ENCODE measurements at regions not wholly inside any gene's neighbourhood (a gene's known extent, or its start where the extent isn't known, plus 50 kb on each side); places are given as distances from the start of the nearest gene placed in this dataset.
"Not testable (repeated sequence)": the region's sequence is repeated elsewhere in the genome, so short reads cannot be mapped to it uniquely, and the experiment has no call there.

GRCh38 chr4:163694385-163694784 lies 199.9 kb downstream of the TMA16 start:
- Histone ChIP-seq H3K4me3 (no peak overlapping the region), H3K27ac (no peak overlapping the region), H3K9me3 (no peaks in the 10 kb centered on the region), H3K4me1 (no peaks in the 10 kb centered on the region), H3K27me3 (no peaks in the 10 kb centered on the region), H3K36me3 (no peaks in the 10 kb centered on the region)
- DNase-seq: no peak
- TF ChIP-seq CTCF (IDR thresholded peaks at IDR 0.05) (no peak), POLR2A (IDR thresholded peaks at IDR 0.05) (no peak)
- intact Hi-C loops (cut with DNase I): no loop called here

- no peaks in the 10 kb centered on the region for H3K36me3 ChIP-seq
- 41 to 58% methylated on average over 3 of the region's 3 CpGs for WGBS, 2 donors
- no peak for DNase-seq
- H3K4me1 ChIP-seq: no peaks in the 10 kb centered on the region
- intact Hi-C loops (cut with DNase I): no loop called here
- no peaks in the 10 kb centered on the region for H3K9me3 ChIP-seq
- no peaks in the 10 kb centered on the region for H3K27me3 ChIP-seq
- no peak overlapping the region for H3K27ac ChIP-seq
- H3K4me3 ChIP-seq: no peak overlapping the region
- no peak for TF ChIP-seq POLR2A (IDR thresholded peaks at IDR 0.05)
- TF ChIP-seq CTCF (IDR thresholded peaks at IDR 0.05): no peak
These were observed 202.6 kb downstream of the TMA16 start for GRCh38 chr4:163697121-163697520.

- intact Hi-C loops (cut with DNase I): not testable (repeated sequence)
These were observed 205.9 kb downstream of the TMA16 start for GRCh38 chr4:163700383-163700782.

GRCh38 chr4:163701916-163702315 lies 207.4 kb downstream of the TMA16 start:
- H3K27ac ChIP-seq: no peak overlapping the region
- H3K27me3 ChIP-seq: no peaks in the 10 kb centered on the region
- DNase-seq: no peak
- WGBS, 2 donors: 47 to 60% methylated on average over 5 of the region's 5 CpGs
- no peak for TF ChIP-seq CTCF (IDR thresholded peaks at IDR 0.05)
- TF ChIP-seq POLR2A (IDR thresholded peaks at IDR 0.05): no peak
- H3K9me3 ChIP-seq: no peaks in the 10 kb centered on the region
- no peak overlapping the region for H3K4me3 ChIP-seq
- H3K4me1 ChIP-seq: no peaks in the 10 kb centered on the region
- no peaks in the 10 kb centered on the region for H3K36me3 ChIP-seq
- intact Hi-C loops (cut with DNase I): no loop called here

More at GRCh38 chr4:163700383-163700782, 205.9 kb downstream of the TMA16 start:
- H3K9me3 ChIP-seq, H3K27me3 ChIP-seq, H3K4me3 ChIP-seq, H3K27ac ChIP-seq, DNase-seq, H3K4me1 ChIP-seq, H3K36me3 ChIP-seq: not testable (repeated sequence)
- WGBS, 2 donors: 81 to 89% methylated on average over 4 of the region's 4 CpGs

- H3K27ac ChIP-seq: no peak overlapping the region
- H3K4me3 ChIP-seq: no peak overlapping the region
- H3K4me1 ChIP-seq: no peaks in the 10 kb centered on the region
- no peaks in the 10 kb centered on the region for H3K36me3 ChIP-seq
- intact Hi-C loops (cut with DNase I): no loop called here
- H3K27me3 ChIP-seq: no peaks in the 10 kb centered on the region
- no peak for TF ChIP-seq POLR2A (IDR thresholded peaks at IDR 0.05)
- no peak for TF ChIP-seq CTCF (IDR thresholded peaks at IDR 0.05)
- no peak for DNase-seq
- H3K9me3 ChIP-seq: no peaks in the 10 kb centered on the region
- 41 to 64% methylated on average over 4 of the region's 4 CpGs for WGBS, 2 donors
These were observed 208.2 kb downstream of the TMA16 start for GRCh38 chr4:163702736-163703135.

GRCh38 chr4:163703251-163703650 lies 208.8 kb downstream of the TMA16 start:
- Histone ChIP-seq H3K4me3 (no peak overlapping the region), H3K27me3 (no peaks in the 10 kb centered on the region), H3K9me3 (no peaks in the 10 kb centered on the region), H3K36me3 (no peaks in the 10 kb centered on the region), H3K27ac (no peak overlapping the region), H3K4me1 (no peaks in the 10 kb centered on the region)
- TF ChIP-seq POLR2A (IDR thresholded peaks at IDR 0.05) (no peak), CTCF (IDR thresholded peaks at IDR 0.05) (no peak)
- 18 to 20% methylated on average over 1 of the region's 1 CpG for WGBS, 2 donors
- DNase-seq: no peak
- intact Hi-C loops (cut with DNase I): no loop called here
